DMS53 (cell line): ENCODE measurements at regions not wholly inside any gene's neighbourhood (a gene's known extent, or its start where the extent isn't known, plus 50 kb on each side); places are given as distances from the start of the nearest gene placed in this dataset.

Experiments used
- DNase-seq: peaks from one replicate; lab custom pipeline; 2025; lab: John Stamatoyannopoulos, UW

- DNase-seq: no peak
These were observed 969.6 kb upstream of the TMEM132C start for GRCh38 chr12:127297327-127297726.

- no peak for DNase-seq
These were observed 966.9 kb upstream of the TMEM132C start for GRCh38 chr12:127300075-127300474.

DNA sequence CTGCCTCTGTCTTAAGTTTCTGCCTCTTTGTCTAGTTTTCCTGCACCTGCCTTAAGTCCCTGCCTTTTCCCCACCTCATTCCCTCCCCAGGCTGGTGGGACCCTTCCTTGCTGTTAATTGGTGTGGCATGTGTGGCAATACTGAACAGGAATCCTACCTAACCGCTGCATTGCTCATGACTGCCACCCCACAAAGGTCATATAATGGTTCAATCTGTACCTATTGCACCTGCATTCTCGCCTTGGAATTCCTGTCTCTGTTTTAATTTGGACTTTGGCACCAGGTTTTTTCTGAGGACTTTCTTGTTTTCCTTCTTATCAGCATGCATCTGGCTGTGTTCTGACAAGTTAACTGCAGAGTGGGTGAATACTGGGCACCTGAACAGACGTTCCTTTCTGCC lies 966.2 kb upstream of the TMEM132C start:
- no peak for DNase-seq

GRCh38 chr12:127301876-127302275 lies 965.1 kb upstream of the TMEM132C start:
- DNase-seq: no peak

GRCh38 chr12:127304751-127305725 lies 961.9 kb upstream of the TMEM132C start:
- no peak for DNase-seq

GRCh38 chr12:127306604-127307215 lies 960.3 kb upstream of the TMEM132C start:
- no peak for DNase-seq

DNA sequence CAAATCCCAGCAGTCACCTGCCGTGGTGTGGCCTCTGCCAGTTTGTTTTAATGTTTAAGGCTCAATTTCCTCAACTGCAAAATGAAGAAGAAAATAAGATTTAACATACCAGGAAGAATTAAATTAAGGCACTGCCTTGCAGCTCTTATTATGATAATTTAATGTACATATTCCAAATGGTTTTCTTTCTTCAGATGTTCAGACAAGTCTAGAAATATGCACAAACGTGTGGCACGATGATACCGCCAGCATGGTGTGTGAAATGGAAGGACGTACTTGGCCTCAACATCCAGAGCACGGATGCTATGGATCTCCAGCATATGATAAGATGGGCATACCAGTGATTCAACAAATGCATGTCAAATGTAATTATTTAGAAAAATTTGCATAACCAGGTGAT lies 959.4 kb upstream of the TMEM132C start:
- DNase-seq: no peak

GRCh38 chr12:127308148-127308547 lies 958.8 kb upstream of the TMEM132C start:
- DNase-seq: no peak

DNA sequence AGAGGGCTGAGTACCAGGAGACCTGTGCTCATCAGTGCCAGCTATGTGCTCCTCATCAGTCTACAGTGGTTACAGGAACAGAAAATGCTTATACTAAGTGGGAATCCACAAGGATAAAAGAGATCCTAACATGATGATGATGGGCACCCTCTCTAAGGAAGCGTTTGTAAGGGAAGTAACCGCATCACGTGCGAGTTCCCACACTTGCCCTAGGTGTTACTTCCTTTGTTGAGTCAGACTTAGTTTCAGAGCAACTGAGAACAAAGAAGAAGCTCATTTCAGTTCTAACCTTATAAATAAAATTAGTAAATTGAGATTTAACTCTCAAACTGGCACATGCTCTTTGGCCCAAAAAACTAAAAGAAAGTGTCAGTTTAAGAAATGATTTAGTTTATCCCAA lies 956.4 kb upstream of the TMEM132C start:
- DNase-seq: no peak

- DNase-seq: no peak
These were observed 955.1 kb upstream of the TMEM132C start for GRCh38 chr12:127311720-127312364.

GRCh38 chr12:127324681-127325080 lies 942.3 kb upstream of the TMEM132C start:
- DNase-seq: no peak

GRCh38 chr12:127327986-127328385 lies 939.0 kb upstream of the TMEM132C start:
- DNase-seq: no peak

DNA sequence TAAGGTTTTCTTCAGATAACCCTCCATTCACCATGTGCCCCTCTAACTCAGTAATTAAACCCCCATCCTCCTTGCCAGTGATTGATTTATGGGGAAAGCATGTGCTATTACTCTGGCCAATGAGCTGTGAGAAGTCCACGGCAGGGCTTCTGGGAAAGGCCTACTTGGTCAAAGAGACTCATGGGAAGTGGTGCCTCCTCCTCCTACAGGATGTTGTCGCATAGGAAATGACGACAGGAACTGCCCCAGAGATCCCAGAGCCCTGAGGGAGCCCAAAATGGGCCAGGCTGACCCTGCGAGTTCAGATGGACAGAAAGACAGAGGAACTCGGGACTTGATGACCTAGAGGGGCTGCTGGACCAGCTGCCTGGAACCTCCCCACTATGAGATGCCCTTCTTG lies 938.1 kb upstream of the TMEM132C start:
- no peak for DNase-seq

GRCh38 chr12:127334365-127334764 lies 932.6 kb upstream of the TMEM132C start:
- DNase-seq: no peak

- DNase-seq: no peak
These were observed 931.9 kb upstream of the TMEM132C start for GRCh38 chr12:127334912-127335644.

- DNase-seq: no peak
These were observed 930.6 kb upstream of the TMEM132C start for GRCh38 chr12:127336416-127336815.

DNA sequence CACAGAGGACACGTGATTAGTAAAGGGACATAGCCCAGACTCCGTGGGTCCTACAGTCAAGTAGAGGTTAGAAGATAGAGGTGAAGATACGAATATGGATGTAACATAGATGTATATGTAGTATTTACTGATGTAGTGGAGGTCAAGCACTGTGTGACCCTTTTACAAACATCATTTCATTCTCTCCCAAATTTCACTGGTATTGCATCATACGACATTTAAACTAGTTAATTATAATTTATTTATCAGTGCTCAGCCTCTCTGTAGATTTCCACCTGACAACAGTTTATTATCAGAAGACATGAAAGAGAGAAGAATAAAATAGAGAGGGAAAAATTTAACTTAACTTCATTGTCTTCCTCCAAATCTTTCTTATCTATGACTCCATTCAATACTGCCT lies 927.9 kb upstream of the TMEM132C start:
- DNase-seq: no peak

GRCh38 chr12:127340381-127340780 lies 926.6 kb upstream of the TMEM132C start:
- DNase-seq: no peak

DNA sequence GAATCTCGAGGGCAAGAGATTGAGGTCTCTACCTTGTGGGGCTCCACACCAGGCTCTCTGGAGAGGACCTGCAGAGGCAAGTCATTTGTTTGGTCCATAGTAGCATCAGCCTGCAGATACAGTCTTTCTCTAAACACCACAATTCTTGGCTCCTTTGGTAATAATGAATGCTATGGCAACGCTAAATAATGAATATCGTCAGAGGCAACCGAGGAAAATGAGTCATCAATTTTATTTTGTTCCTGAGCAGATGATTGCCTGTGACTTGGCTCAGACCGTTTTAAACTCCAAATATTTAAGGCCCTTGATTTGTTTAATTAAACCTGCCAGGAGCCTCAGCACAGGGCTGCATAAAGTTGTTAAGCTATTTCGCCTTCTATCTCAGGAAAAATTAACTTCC lies 924.1 kb upstream of the TMEM132C start:
- DNase-seq: no peak

DNA sequence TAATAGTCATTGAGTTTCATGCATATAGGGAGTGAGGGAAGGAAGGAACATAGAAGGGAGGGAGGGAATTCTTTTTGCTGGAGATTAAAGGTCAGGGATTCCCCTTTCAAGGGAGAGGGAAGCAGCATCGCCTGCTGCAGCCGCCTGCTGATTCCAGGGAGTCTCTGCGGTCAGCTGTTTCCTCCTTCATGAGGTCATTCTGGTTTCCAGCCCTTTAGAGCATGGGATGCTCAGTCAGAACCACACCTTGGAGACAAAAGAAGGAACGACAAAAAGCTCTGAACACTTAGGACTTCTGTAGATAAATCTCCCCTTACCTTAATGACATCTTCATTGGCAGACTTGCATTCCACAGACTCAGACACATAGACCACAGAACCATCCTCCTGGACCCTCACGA lies 923.0 kb upstream of the TMEM132C start:
- peak; percentile 10 for DNase-seq

- no peak for DNase-seq
These were observed 915.4 kb upstream of the TMEM132C start for GRCh38 chr12:127351481-127352010.
